Nephron progenitor cell (in vitro differentiated cells): ENCODE measurements at regions not wholly inside any gene's neighbourhood (a gene's known extent, or its start where the extent isn't known, plus 50 kb on each side); places are given as distances from the start of the nearest gene placed in this dataset.

Source experiments
- DNase-seq: peaks from one replicate; pipeline ENCODE4 v3.0.0; 2021
- H3K27ac Mint-ChIP-seq: 2 replicates; pipeline ENCODE4 v1.8.0; 2021; ENCODE audit warnings: mild to moderate bottlenecking, moderate library complexity, mixed read lengths
- H3K27me3 Mint-ChIP-seq: 2 replicates; pipeline ENCODE4 v1.8.0; 2021; ENCODE audit warnings: mild to moderate bottlenecking, low read depth, mixed read lengths; ENCODE audit not compliant: poor library complexity
- H3K36me3 Mint-ChIP-seq: 2 replicates; pipeline ENCODE4 v1.8.0; 2021; ENCODE audit warnings: low read depth, mixed read lengths
- H3K4me1 Mint-ChIP-seq: 2 replicates; pipeline ENCODE4 v1.8.0; 2021; ENCODE audit warnings: mixed read lengths
- H3K4me3 Mint-ChIP-seq: 2 replicates; pipeline ENCODE4 v1.8.0; 2021; ENCODE audit warnings: mild to moderate bottlenecking, moderate library complexity, mixed read lengths
- H3K9me3 Mint-ChIP-seq: 2 replicates; pipeline ENCODE4 v1.8.0; 2021; ENCODE audit warnings: mild to moderate bottlenecking, moderate library complexity, mixed read lengths
- TF ChIP-seq, protein P1 (sequence below): fragments of 200-600 bp; sonication (generic); IDR thresholded peaks from 2 replicates; pipeline ENCODE4 v1.5.0; 2021; ENCODE audit warnings: antibody characterized with exemption

GRCh38 chr7:25877802-25878789, 273.9 kb upstream of the NFE2L3 start:
- DNase-seq, result no peak
- TF ChIP-seq, protein P1, sequence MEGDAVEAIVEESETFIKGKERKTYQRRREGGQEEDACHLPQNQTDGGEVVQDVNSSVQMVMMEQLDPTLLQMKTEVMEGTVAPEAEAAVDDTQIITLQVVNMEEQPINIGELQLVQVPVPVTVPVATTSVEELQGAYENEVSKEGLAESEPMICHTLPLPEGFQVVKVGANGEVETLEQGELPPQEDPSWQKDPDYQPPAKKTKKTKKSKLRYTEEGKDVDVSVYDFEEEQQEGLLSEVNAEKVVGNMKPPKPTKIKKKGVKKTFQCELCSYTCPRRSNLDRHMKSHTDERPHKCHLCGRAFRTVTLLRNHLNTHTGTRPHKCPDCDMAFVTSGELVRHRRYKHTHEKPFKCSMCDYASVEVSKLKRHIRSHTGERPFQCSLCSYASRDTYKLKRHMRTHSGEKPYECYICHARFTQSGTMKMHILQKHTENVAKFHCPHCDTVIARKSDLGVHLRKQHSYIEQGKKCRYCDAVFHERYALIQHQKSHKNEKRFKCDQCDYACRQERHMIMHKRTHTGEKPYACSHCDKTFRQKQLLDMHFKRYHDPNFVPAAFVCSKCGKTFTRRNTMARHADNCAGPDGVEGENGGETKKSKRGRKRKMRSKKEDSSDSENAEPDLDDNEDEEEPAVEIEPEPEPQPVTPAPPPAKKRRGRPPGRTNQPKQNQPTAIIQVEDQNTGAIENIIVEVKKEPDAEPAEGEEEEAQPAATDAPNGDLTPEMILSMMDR, result no peak
- peaks cover 11% of the 10 kb centered on the region for H3K27me3 Mint-ChIP-seq
- no peak overlapping the region for H3K27ac Mint-ChIP-seq
- no peak overlapping the region for H3K4me3 Mint-ChIP-seq
- H3K36me3 Mint-ChIP-seq, result no peaks in the 10 kb centered on the region
- no peaks in the 10 kb centered on the region for H3K9me3 Mint-ChIP-seq
- H3K4me1 Mint-ChIP-seq, result peaks cover 15% of the 10 kb centered on the region

GRCh38 chr7:25879799-25880198, 272.2 kb upstream of the NFE2L3 start:
- peaks cover 23% of the 10 kb centered on the region for H3K4me1 Mint-ChIP-seq
- TF ChIP-seq, protein P1, result no peak
- peaks cover 18% of the 10 kb centered on the region for H3K27me3 Mint-ChIP-seq
- H3K4me3 Mint-ChIP-seq, result no peak overlapping the region
- H3K27ac Mint-ChIP-seq, result no peak overlapping the region
- no peaks in the 10 kb centered on the region for H3K9me3 Mint-ChIP-seq
- no peaks in the 10 kb centered on the region for H3K36me3 Mint-ChIP-seq
- no peak for DNase-seq

DNA sequence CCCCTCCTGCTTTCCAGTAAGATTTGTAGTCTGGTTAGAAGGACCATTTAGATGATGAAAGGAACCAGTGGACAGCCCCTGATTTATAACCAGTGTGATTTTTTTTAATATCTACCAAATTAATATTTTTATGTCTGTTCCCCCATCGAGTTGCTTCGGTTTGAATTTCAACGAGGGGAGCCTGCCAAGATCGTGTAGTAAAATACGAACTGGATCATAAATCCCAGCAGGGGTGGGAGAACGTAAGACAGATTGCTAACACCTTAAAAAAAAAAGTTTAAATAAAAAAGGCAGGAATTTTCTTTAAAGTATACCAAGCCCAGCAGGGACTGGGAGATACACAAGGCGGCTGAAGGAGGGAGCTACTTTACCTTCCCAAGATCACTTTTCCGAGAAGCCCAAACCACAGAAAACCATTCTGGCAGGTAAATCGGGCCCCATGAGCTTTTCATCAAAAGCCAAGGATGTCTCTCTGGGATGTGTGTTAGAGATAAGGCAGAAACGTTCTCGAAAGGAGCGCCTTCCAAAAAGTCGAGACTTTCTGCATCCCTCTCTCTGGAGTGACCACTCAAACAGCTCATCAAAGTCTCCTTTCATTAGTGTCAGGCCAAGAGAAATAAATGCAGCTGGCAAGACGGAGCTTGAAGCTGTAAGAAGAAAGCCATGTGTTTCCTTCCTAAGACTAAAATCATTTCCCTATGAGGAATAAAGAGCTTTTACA, 270.5 kb upstream of the NFE2L3 start:
- DNase-seq, result no peak
- Mint-ChIP-seq H3K27me3 (peaks cover 19% of the 10 kb centered on the region), H3K36me3 (no peaks in the 10 kb centered on the region), H3K9me3 (no peaks in the 10 kb centered on the region), H3K4me3 (no peak overlapping the region), H3K4me1 (peaks cover 31% of the 10 kb centered on the region), H3K27ac (no peak overlapping the region)
- TF ChIP-seq, protein P1, result no peak

DNA sequence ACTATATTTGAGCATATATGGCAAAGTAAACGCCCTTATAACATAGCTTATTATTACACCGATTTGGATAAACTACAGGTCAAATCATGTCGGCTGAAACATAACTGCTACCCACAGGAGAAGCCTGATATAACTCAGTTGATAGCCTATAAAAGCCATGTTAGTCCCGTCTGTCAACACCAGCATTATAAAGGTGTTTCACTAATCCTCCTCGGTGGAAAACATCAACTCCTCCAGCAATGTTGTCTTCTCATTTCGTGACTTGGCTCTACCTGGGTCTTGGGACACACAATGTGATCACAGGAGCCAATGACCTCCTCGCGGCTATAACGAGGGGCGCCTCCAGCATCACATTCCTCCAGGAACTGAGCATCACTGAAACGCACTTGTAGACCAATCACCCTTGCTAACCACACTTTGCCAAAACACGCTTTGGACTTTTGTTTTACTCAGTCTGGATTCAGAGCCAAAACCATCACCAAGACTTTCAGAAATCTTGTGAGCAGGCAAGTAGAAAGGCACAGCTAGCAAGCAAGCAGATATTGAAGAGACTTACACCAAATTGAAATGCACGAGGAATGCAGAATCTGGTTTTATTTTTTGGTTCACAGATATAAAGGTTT, 269.7 kb upstream of the NFE2L3 start:
- Mint-ChIP-seq H3K27ac (no peak overlapping the region), H3K4me1 (peaks cover 39% of the 10 kb centered on the region), H3K27me3 (peaks cover 20% of the 10 kb centered on the region), H3K4me3 (no peak overlapping the region), H3K9me3 (no peaks in the 10 kb centered on the region), H3K36me3 (no peaks in the 10 kb centered on the region)
- TF ChIP-seq, protein P1, result no peak
- DNase-seq, result no peak

- no peaks in the 10 kb centered on the region for H3K9me3 Mint-ChIP-seq
- no peak overlapping the region for H3K27ac Mint-ChIP-seq
- H3K4me3 Mint-ChIP-seq, result no peak overlapping the region
- H3K27me3 Mint-ChIP-seq, result peaks cover 22% of the 10 kb centered on the region
- H3K36me3 Mint-ChIP-seq, result no peaks in the 10 kb centered on the region
- H3K4me1 Mint-ChIP-seq, result peaks cover 42% of the 10 kb centered on the region
- DNase-seq, result no peak
- TF ChIP-seq, protein P1, result no peak
These were observed 267.7 kb upstream of the NFE2L3 start for GRCh38 chr7:25884265-25884828.
